CD4-positive, alpha-beta T cell (primary cell): ENCODE measurements at regions not wholly inside any gene's neighbourhood (a gene's known extent, or its start where the extent isn't known, plus 50 kb on each side); places are given as distances from the start of the nearest gene placed in this dataset.

Source experiments
- ATAC-seq: fragments of 200-7000 bp; cut with Tn5 transposase; one replicate; pipeline ENCODE4 v1.10.0; 2022; ENCODE audit warnings: mild to moderate bottlenecking; ENCODE audit not compliant: poor library complexity
- CTCF ChIA-PET: fragments of 350-600 bp; sonication (Branson Sonifier 250); formaldehyde crosslinking; loops from one replicate; lab custom pipeline; 2021; ENCODE audit warnings: antibody characterized with exemption, inconsistent platforms; lab: Charles Lee
- POLR2A ChIA-PET: fragments of 350-600 bp; sonication (Branson Sonifier 250); formaldehyde crosslinking; loops from one replicate; lab custom pipeline; 2021; ENCODE audit warnings: antibody characterized with exemption, inconsistent platforms; lab: Charles Lee
- DNase-seq, 14 experiments: peaks; one replicate each; pipeline ENCODE4 v3.0.0-alpha.2; 2013 to 2020; ENCODE audit warnings: mixed read lengths in 2 of 14
- H3K27ac ChIP-seq, 2 donors: one replicate each; pipeline versions ENCODE4 v1.5.1 to v1.7.0; 2013; ENCODE audit warnings: low read length in 2 of 2, low read depth in 1 of 2, mild to moderate bottlenecking in 1 of 2
- H3K27me3 ChIP-seq, 2 experiments: 1 replicate in 1 of 2; 2 replicates in 1 of 2; pipeline versions ENCODE4 v1.6.1 to v1.7.0; 2013; ENCODE audit warnings: low read length in 2 of 2, control low read depth in 1 of 2, mild to moderate bottlenecking in 1 of 2, moderate library complexity in 1 of 2; ENCODE audit not compliant: insufficient read depth in 2 of 2, control insufficient read depth in 1 of 2
- H3K36me3 ChIP-seq: one replicate; pipeline ENCODE4 v1.6.1; 2013; ENCODE audit warnings: low read length, control low read depth; ENCODE audit not compliant: insufficient read depth
- H3K4me1 ChIP-seq: one replicate; pipeline ENCODE4 v1.6.1; 2013; ENCODE audit warnings: low read length, control low read depth; ENCODE audit not compliant: insufficient read depth
- H3K4me3 ChIP-seq: one replicate; pipeline ENCODE4 v1.5.1; 2013; ENCODE audit warnings: mild to moderate bottlenecking, low read length, moderate library complexity
- H3K9me3 ChIP-seq, 2 experiments: 1 replicate in 1 of 2; 2 replicates in 1 of 2; pipeline versions ENCODE4 v1.6.1 to v1.7.0; 2013; ENCODE audit warnings: low read length in 2 of 2, mild to moderate bottlenecking in 2 of 2, control low read depth in 1 of 2, moderate library complexity in 1 of 2; ENCODE audit not compliant: control insufficient read depth in 1 of 2, insufficient read depth in 1 of 2
- H3K27ac Mint-ChIP-seq: one replicate; pipeline ENCODE4 v1.8.0; 2020; ENCODE audit warnings: mixed read lengths
- H3K27me3 Mint-ChIP-seq: one replicate; pipeline ENCODE4 v1.8.0; 2021; ENCODE audit warnings: mixed read lengths
- H3K36me3 Mint-ChIP-seq: one replicate; pipeline ENCODE4 v1.8.0; 2021; ENCODE audit warnings: low read depth, mixed read lengths
- H3K4me1 Mint-ChIP-seq: one replicate; pipeline ENCODE4 v1.8.0; 2021; ENCODE audit warnings: low read depth, mixed read lengths
- H3K4me3 Mint-ChIP-seq: one replicate; pipeline ENCODE4 v1.8.0; 2020; ENCODE audit warnings: mild to moderate bottlenecking, mixed read lengths
- H3K9me3 Mint-ChIP-seq: one replicate; pipeline ENCODE4 v1.8.0; 2020; ENCODE audit warnings: mixed read lengths
- CTCF ChIP-seq: fragments of 200-600 bp; IDR thresholded peaks from one replicate; pipeline ENCODE4 v1.8.0; 2022; ENCODE audit warnings: antibody characterized with exemption, mild to moderate bottlenecking
- intact Hi-C, 2 experiments: fragments of 100-400 bp; cut with DNase I in 1 of 2; cut with micrococcal nuclease in 1 of 2; formaldehyde crosslinking; loops; one replicate each; pipeline versions ENCODE4 v1.15.1 to v1.9.0; 2023 to 2025; cut with DNase I, micrococcal nuclease

- no peak for TF ChIP-seq CTCF
- H3K9me3 ChIP-seq: no peaks in the 10 kb centered on the region
- ATAC-seq: no peak
- H3K4me3 ChIP-seq: no peak overlapping the region
- DNase-seq: peak in 4 of 14 experiments; percentile 1 to 19 (median 6)
- H3K27me3 ChIP-seq: no peaks in the 10 kb centered on the region
- intact Hi-C loops: no loop called here
- H3K36me3 ChIP-seq: no peaks in the 10 kb centered on the region
- no peaks in the 10 kb centered on the region for H3K4me1 Mint-ChIP-seq
- H3K36me3 Mint-ChIP-seq: no peaks in the 10 kb centered on the region
- H3K4me1 ChIP-seq: no peaks in the 10 kb centered on the region
- no peak overlapping the region for H3K4me3 Mint-ChIP-seq
- POLR2A ChIA-PET: no interaction called here
- H3K27ac Mint-ChIP-seq: no peak overlapping the region
- no peak overlapping the region for H3K27ac ChIP-seq
- no peaks in the 10 kb centered on the region for H3K9me3 Mint-ChIP-seq
- H3K27me3 Mint-ChIP-seq: no peaks in the 10 kb centered on the region
- CTCF ChIA-PET: no interaction called here
These were observed 239.6 kb downstream of the GRXCR1 start for GRCh38 chr4:43132010-43132582.

- ChIA-PET CTCF (no interaction called here), POLR2A (no interaction called here)
- intact Hi-C loops: no loop called here
These were observed 241.1 kb downstream of the GRXCR1 start for GRCh38 chr4:43133566-43133965.

GRCh38 chr4:43136752-43137151, 244.2 kb downstream of the GRXCR1 start:
- Histone ChIP-seq H3K9me3 (no peaks in the 10 kb centered on the region), H3K27ac (no peak overlapping the region), H3K27me3 (no peaks in the 10 kb centered on the region), H3K4me1 (no peaks in the 10 kb centered on the region), H3K4me3 (no peak overlapping the region), H3K36me3 (no peaks in the 10 kb centered on the region)
- ChIA-PET CTCF (no interaction called here), POLR2A (no interaction called here)
- no peak for TF ChIP-seq CTCF
- no peaks in the 10 kb centered on the region for H3K27me3 Mint-ChIP-seq
- H3K9me3 Mint-ChIP-seq: peaks cover 13% of the 10 kb centered on the region
- H3K4me1 Mint-ChIP-seq: no peaks in the 10 kb centered on the region
- H3K4me3 Mint-ChIP-seq: no peak overlapping the region
- ATAC-seq (no peak), DNase-seq (no peak)
- intact Hi-C loops: no loop called here
- no peak overlapping the region for H3K27ac Mint-ChIP-seq
- H3K36me3 Mint-ChIP-seq: no peaks in the 10 kb centered on the region

More at GRCh38 chr4:43133566-43133965, 241.1 kb downstream of the GRXCR1 start:
- H3K36me3 Mint-ChIP-seq: no peaks in the 10 kb centered on the region
- Histone ChIP-seq H3K27ac (no peak overlapping the region), H3K27me3 (no peaks in the 10 kb centered on the region), H3K9me3 (no peaks in the 10 kb centered on the region), H3K36me3 (no peaks in the 10 kb centered on the region), H3K4me1 (no peaks in the 10 kb centered on the region), H3K4me3 (no peak overlapping the region)
- H3K4me1 Mint-ChIP-seq: no peaks in the 10 kb centered on the region
- TF ChIP-seq CTCF: no peak
- no peaks in the 10 kb centered on the region for H3K27me3 Mint-ChIP-seq
- H3K4me3 Mint-ChIP-seq: no peak overlapping the region
- no peak for DNase-seq
- ATAC-seq: no peak
- no peak overlapping the region for H3K27ac Mint-ChIP-seq
- peaks cover 6% of the 10 kb centered on the region for H3K9me3 Mint-ChIP-seq
